ENCODE measurements at regions not wholly inside any gene's neighbourhood (a gene's known extent, or its start where the extent isn't known, plus 50 kb on each side); places are given as distances from the start of the nearest gene placed in this dataset.

GRCh38 chr6:8282380-8282779, 153.0 kb downstream of the SLC35B3 start:
- Mint-ChIP-seq H3K27ac (no peak overlapping the region), H3K27me3 (ENCODE audit: low read depth in 3 of 3) (no peaks in the 10 kb centered on the region), H3K9me3 (peaks cover 2 to 20% (median 6%) of the 10 kb centered on the region in 7 donors), H3K36me3 (no peaks in the 10 kb centered on the region), H3K4me1 (no peaks in the 10 kb centered on the region), H3K4me3 (no peak overlapping the region)
- H3K4me2 ChIP-seq (replicated peaks; ENCODE audit: extremely low read depth, low read length, poor library complexity, severe bottlenecking) = no peak overlapping the region
- H3K9ac ChIP-seq (ENCODE audit: insufficient read depth, low read length, poor library complexity, severe bottlenecking) = no peak overlapping the region
- intact Hi-C loops (cut with micrococcal nuclease) = no loop called here
- 97% methylated on average over 39 of the region's 39 CpGs for WGBS (ENCODE audit: insufficient coverage)
- no peak overlapping the region for H3K27ac ChIP-seq (ENCODE audit: low read depth in 1 of 2, low read length in 2 of 2)
- no peak overlapping the region for H3K4me3 ChIP-seq (replicated peaks in 1 of 3; ENCODE audit: low read depth in 2 of 3, low read length in 3 of 3)
- H4K20me1 ChIP-seq (ENCODE audit: insufficient read depth, low read length) = no peaks in the 10 kb centered on the region
- H3K4me1 ChIP-seq (ENCODE audit: control insufficient read depth in 1 of 2, insufficient read depth in 2 of 2, low read length in 2 of 2) = no peaks in the 10 kb centered on the region
- TF ChIP-seq CTCF (IDR thresholded peaks at IDR 0.05) = no peak
- no peaks in the 10 kb centered on the region for H3K27me3 ChIP-seq (ENCODE audit: control insufficient read depth in 2 of 2, insufficient read depth in 2 of 2, low read length in 2 of 2)
- no peaks in the 10 kb centered on the region for H3K36me3 ChIP-seq (replicated peaks in 1 of 2; ENCODE audit: control insufficient read depth in 1 of 2, insufficient read depth in 2 of 2, low read length in 2 of 2)
- peaks cover 6 to 10% of the 10 kb centered on the region in 2 donors for H3K9me3 ChIP-seq (replicated peaks in 1 of 2; ENCODE audit: control insufficient read depth in 1 of 2, insufficient read depth in 1 of 2, low read length in 2 of 2)
- H3K79me2 ChIP-seq (ENCODE audit: insufficient read depth, low read length) = no peaks in the 10 kb centered on the region
- no peak for DNase-seq
- no peak overlapping the region for H2AFZ ChIP-seq (ENCODE audit: insufficient read depth, low read depth, low read length, poor library complexity, severe bottlenecking)

- Histone ChIP-seq H3K27me3 (ENCODE audit: control insufficient read depth in 2 of 2, insufficient read depth in 2 of 2, low read length in 2 of 2) (no peaks in the 10 kb centered on the region), H3K79me2 (ENCODE audit: insufficient read depth, low read length) (no peaks in the 10 kb centered on the region), H4K20me1 (ENCODE audit: insufficient read depth, low read length) (no peaks in the 10 kb centered on the region), H3K4me3 (replicated peaks in 1 of 3; ENCODE audit: low read depth in 2 of 3, low read length in 3 of 3) (no peak overlapping the region), H2AFZ (ENCODE audit: insufficient read depth, low read depth, low read length, poor library complexity, severe bottlenecking) (no peak overlapping the region), H3K36me3 (replicated peaks in 1 of 2; ENCODE audit: control insufficient read depth in 1 of 2, insufficient read depth in 2 of 2, low read length in 2 of 2) (no peaks in the 10 kb centered on the region), H3K4me1 (ENCODE audit: control insufficient read depth in 1 of 2, insufficient read depth in 2 of 2, low read length in 2 of 2) (no peaks in the 10 kb centered on the region), H3K9me3 (replicated peaks in 1 of 2; ENCODE audit: control insufficient read depth in 1 of 2, insufficient read depth in 1 of 2, low read length in 2 of 2) (peaks cover 6 to 10% of the 10 kb centered on the region in 2 donors), H3K9ac (ENCODE audit: insufficient read depth, low read length, poor library complexity, severe bottlenecking) (no peak overlapping the region), H3K4me2 (replicated peaks; ENCODE audit: extremely low read depth, low read length, poor library complexity, severe bottlenecking) (no peak overlapping the region), H3K27ac (ENCODE audit: low read depth in 1 of 2, low read length in 2 of 2) (no peak overlapping the region)
- intact Hi-C loops (cut with micrococcal nuclease) = no loop called here
- no peak for DNase-seq
- Mint-ChIP-seq H3K27me3 (ENCODE audit: low read depth in 3 of 3) (peaks cover 0 to 2% (median 0%) of the 10 kb centered on the region in 3 donors), H3K4me1 (no peaks in the 10 kb centered on the region), H3K9me3 (peaks cover 2 to 20% (median 6%) of the 10 kb centered on the region in 7 donors), H3K4me3 (no peak overlapping the region), H3K36me3 (no peaks in the 10 kb centered on the region), H3K27ac (peak overlapping the region in 1 of 7 donors; percentile 19)
- TF ChIP-seq CTCF (IDR thresholded peaks at IDR 0.05) = no peak
- 93% methylated on average over 7 of the region's 15 CpGs for WGBS (ENCODE audit: insufficient coverage)
Measured at GRCh38 chr6:8279041-8279805, 156.1 kb downstream of the SLC35B3 start.
